Ishikawa (cell line): ENCODE measurements at regions not wholly inside any gene's neighbourhood (a gene's known extent, or its start where the extent isn't known, plus 50 kb on each side); places are given as distances from the start of the nearest gene placed in this dataset.

Experiments
- CEBPB ChIP-seq: IDR thresholded peaks from 2 replicates; pipeline ENCODE4 v1.6.1; 2012
- CREB1 ChIP-seq: IDR thresholded peaks from 2 replicates; pipeline ENCODE4 v1.6.1; 2012; ENCODE audit warnings: low read depth
- EP300 ChIP-seq: IDR thresholded peaks from 2 replicates; pipeline ENCODE4 v1.6.1; 2012; ENCODE audit warnings: borderline replicate concordance
- FOXM1 ChIP-seq: IDR thresholded peaks from 2 replicates; pipeline ENCODE4 v1.6.1; 2012; ENCODE audit warnings: low read depth, borderline replicate concordance
- REST ChIP-seq: IDR thresholded peaks from 2 replicates; pipeline ENCODE4 v1.6.1; 2012; ENCODE audit warnings: low read depth, mild to moderate bottlenecking
- TEAD4 ChIP-seq: IDR thresholded peaks from 2 replicates; pipeline ENCODE4 v1.6.1; 2012

GRCh38 chr2:16257322-16258028 is 317.1 kb downstream of the MYCN start:
- TF ChIP-seq EP300, result no peak
- TF ChIP-seq REST, result no peak
- TF ChIP-seq CEBPB, result no peak
- no peak for TF ChIP-seq TEAD4
- TF ChIP-seq CREB1, result no peak
- no peak for TF ChIP-seq FOXM1
